NCI-H2029 (cell line): ENCODE measurements at regions not wholly inside any gene's neighbourhood (a gene's known extent, or its start where the extent isn't known, plus 50 kb on each side); places are given as distances from the start of the nearest gene placed in this dataset.
A peak's percentile ranks its signal among the peaks of the same experiment; 100 is the strongest.

Experiments
- DNase-seq: peaks from one replicate; lab custom pipeline; 2025; lab: John Stamatoyannopoulos, UW

GRCh38 chrX:10818651-10819050 is 198.3 kb upstream of the MID1 start:
- DNase-seq, result no peak

GRCh38 chrX:10819973-10820372 is 199.6 kb upstream of the MID1 start:
- DNase-seq, result no peak

- DNase-seq, result no peak
These were observed 200.9 kb upstream of the MID1 start for GRCh38 chrX:10821293-10821692.

- no peak for DNase-seq
These were observed 207.7 kb upstream of the MID1 start for GRCh38 chrX:10828036-10828435.

GRCh38 chrX:10828640-10829039 is 208.3 kb upstream of the MID1 start:
- DNase-seq, result peak; percentile 59

- no peak for DNase-seq
These were observed 211.5 kb upstream of the MID1 start for GRCh38 chrX:10831716-10832502.

GRCh38 chrX:10833299-10834169 is 213.1 kb upstream of the MID1 start:
- DNase-seq, result peak; percentile 10

GRCh38 chrX:10841579-10841978 is 221.2 kb upstream of the MID1 start:
- DNase-seq, result no peak

GRCh38 chrX:10842646-10843045 is 222.3 kb upstream of the MID1 start:
- DNase-seq, result no peak

GRCh38 chrX:10847333-10847732 is 226.9 kb upstream of the MID1 start:
- no peak for DNase-seq

- no peak for DNase-seq
These were observed 231.4 kb upstream of the MID1 start for GRCh38 chrX:10851809-10852208.

- DNase-seq, result no peak
These were observed 234.2 kb upstream of the MID1 start for GRCh38 chrX:10854594-10854993.

- no peak for DNase-seq
These were observed 235.5 kb upstream of the MID1 start for GRCh38 chrX:10855845-10856244.

GRCh38 chrX:10856797-10857196 is 236.4 kb upstream of the MID1 start:
- DNase-seq, result no peak

GRCh38 chrX:10859353-10859752 is 239.0 kb upstream of the MID1 start:
- no peak for DNase-seq

- no peak for DNase-seq
These were observed 235.1 kb upstream of the HCCS start for GRCh38 chrX:10875995-10876394.

GRCh38 chrX:10882484-10882883 is 228.6 kb upstream of the HCCS start:
- DNase-seq, result no peak

- no peak for DNase-seq
These were observed 226.9 kb upstream of the HCCS start for GRCh38 chrX:10884246-10884645.

GRCh38 chrX:10892621-10893225 is 218.4 kb upstream of the HCCS start:
- no peak for DNase-seq

GRCh38 chrX:10893366-10893765 is 217.8 kb upstream of the HCCS start:
- no peak for DNase-seq

GRCh38 chrX:10893976-10894375 is 217.2 kb upstream of the HCCS start:
- DNase-seq, result no peak

GRCh38 chrX:10897768-10898167 is 213.4 kb upstream of the HCCS start:
- no peak for DNase-seq
